NCI-H1694 (cell line): ENCODE measurements at regions not wholly inside any gene's neighbourhood (a gene's known extent, or its start where the extent isn't known, plus 50 kb on each side); places are given as distances from the start of the nearest gene placed in this dataset.

Experiments
- DNase-seq: peaks from one replicate; lab custom pipeline; 2025; lab: John Stamatoyannopoulos, UW

GRCh38 chr17:22435231-22435974, 743.1 kb downstream of the KCNJ18 start:
- no peak for DNase-seq

- DNase-seq, result no peak
Observed at GRCh38 chr17:22441776-22442175, 749.5 kb downstream of the KCNJ18 start.

GRCh38 chr17:22443061-22443460, 750.7 kb downstream of the KCNJ18 start:
- no peak for DNase-seq

- no peak for DNase-seq
Observed at GRCh38 chr17:22453181-22453580, 760.9 kb downstream of the KCNJ18 start.

- DNase-seq, result no peak
Observed at GRCh38 chr17:22454070-22454999, 762.0 kb downstream of the KCNJ18 start.

GRCh38 chr17:22459331-22459952, 767.1 kb downstream of the KCNJ18 start:
- DNase-seq, result no peak

GRCh38 chr17:22459953-22460350, 767.6 kb downstream of the KCNJ18 start:
- no peak for DNase-seq

- no peak for DNase-seq
Observed at GRCh38 chr17:22460461-22461063, 768.2 kb downstream of the KCNJ18 start.

GRCh38 chr17:22461460-22462145, 769.3 kb downstream of the KCNJ18 start:
- no peak for DNase-seq

GRCh38 chr17:22462461-22462860, 770.1 kb downstream of the KCNJ18 start:
- DNase-seq, result no peak

GRCh38 chr17:22463110-22463850, 771.0 kb downstream of the KCNJ18 start:
- DNase-seq, result no peak

- no peak for DNase-seq
Observed at GRCh38 chr17:22464041-22464440, 771.7 kb downstream of the KCNJ18 start.

GRCh38 chr17:22467720-22468119, 775.4 kb downstream of the KCNJ18 start:
- no peak for DNase-seq

GRCh38 chr17:22469101-22469880, 777.0 kb downstream of the KCNJ18 start:
- no peak for DNase-seq

GRCh38 chr17:22469941-22470340, 777.6 kb downstream of the KCNJ18 start:
- no peak for DNase-seq

GRCh38 chr17:22470411-22471175, 778.3 kb downstream of the KCNJ18 start:
- DNase-seq, result no peak

GRCh38 chr17:22484826-22485225, 792.5 kb downstream of the KCNJ18 start:
- DNase-seq, result no peak

GRCh38 chr17:22490399-22490798, 798.1 kb downstream of the KCNJ18 start:
- DNase-seq, result no peak

- no peak for DNase-seq
Observed at GRCh38 chr17:22492331-22492730, 800.0 kb downstream of the KCNJ18 start.
